SU-DHL-6 (cell line): ENCODE measurements at regions not wholly inside any gene's neighbourhood (a gene's known extent, or its start where the extent isn't known, plus 50 kb on each side); places are given as distances from the start of the nearest gene placed in this dataset.

Source experiments
- CTCF ChIP-seq: fragments of 200-600 bp; sonication (generic); IDR thresholded peaks from one replicate; pipeline ENCODE4 v1.5.1; 2017; ENCODE audit warnings: antibody characterized with exemption, mild to moderate bottlenecking, low read length, moderate library complexity; ENCODE audit not compliant: insufficient read depth, poor library complexity, severe bottlenecking
- EZH2phosphoT487 ChIP-seq: fragments of 200-600 bp; sonication (generic), shearing (Covaris generic); conservative IDR thresholded peaks from 2 replicates; pipeline ENCODE4 v1.6.1; 2018; ENCODE audit warnings: mild to moderate bottlenecking, antibody characterized with exemption, low read length, moderate library complexity, mixed read lengths

- TF ChIP-seq CTCF (no peak), EZH2phosphoT487 (no peak)
These were observed 237.2 kb downstream of the FAT4 start for GRCh38 chr4:125551967-125552366.
